GM18858 (cell line): ENCODE measurements at regions not wholly inside any gene's neighbourhood (a gene's known extent, or its start where the extent isn't known, plus 50 kb on each side); places are given as distances from the start of the nearest gene placed in this dataset.

Source experiments
- ATAC-seq: cut with Tn5 transposase; IDR thresholded peaks from one replicate; pipeline ENCODE4 v1.9.1; 2021; ENCODE audit not compliant: unreplicated experiment

- no peak for ATAC-seq
Observed at GRCh38 chr2:16181062-16181740, 240.9 kb downstream of the MYCN start.

- ATAC-seq: no peak
Observed at GRCh38 chr2:16180631-16181030, 240.3 kb downstream of the MYCN start.

GRCh38 chr2:16179701-16180416 is 239.5 kb downstream of the MYCN start:
- ATAC-seq: no peak

GRCh38 chr2:16178551-16179130 is 238.3 kb downstream of the MYCN start:
- no peak for ATAC-seq

- ATAC-seq: no peak
Observed at GRCh38 chr2:16177671-16178180, 237.4 kb downstream of the MYCN start.

- no peak for ATAC-seq
Observed at GRCh38 chr2:16176971-16177480, 236.7 kb downstream of the MYCN start.

GRCh38 chr2:16175247-16175825 is 235.0 kb downstream of the MYCN start:
- ATAC-seq: no peak

GRCh38 chr2:16174693-16175045 is 234.3 kb downstream of the MYCN start:
- no peak for ATAC-seq

- no peak for ATAC-seq
Observed at GRCh38 chr2:16173893-16174692, 233.7 kb downstream of the MYCN start.

- no peak for ATAC-seq
Observed at GRCh38 chr2:16172324-16173175, 232.2 kb downstream of the MYCN start.

GRCh38 chr2:16171425-16171920 is 231.1 kb downstream of the MYCN start:
- ATAC-seq: no peak

GRCh38 chr2:16170675-16171424 is 230.5 kb downstream of the MYCN start:
- ATAC-seq: no peak

- ATAC-seq: no peak
Observed at GRCh38 chr2:16169381-16169960, 229.1 kb downstream of the MYCN start.

- ATAC-seq: no peak
Observed at GRCh38 chr2:16168506-16169264, 228.3 kb downstream of the MYCN start.

- no peak for ATAC-seq
Observed at GRCh38 chr2:16167870-16168426, 227.6 kb downstream of the MYCN start.

GRCh38 chr2:16167451-16167861 is 227.1 kb downstream of the MYCN start:
- no peak for ATAC-seq

GRCh38 chr2:16166327-16166981 is 226.1 kb downstream of the MYCN start:
- no peak for ATAC-seq
